Lung (tissue), 11 donors: ENCODE measurements at regions not wholly inside any gene's neighbourhood (a gene's known extent, or its start where the extent isn't known, plus 50 kb on each side); places are given as distances from the start of the nearest gene placed in this dataset.

Experiments used
- ATAC-seq: fragments of 200-7000 bp; cut with Tn5 transposase; one replicate; pipeline ENCODE4 v1.9.1; 2020; ENCODE audit warnings: moderate number of reproducible peaks; ENCODE audit not compliant: insufficient read depth, low FRiP score
- DNase-seq, 3 donors: peaks; one replicate each; pipeline ENCODE4 v3.0.0-alpha.2; 2013 to 2017
- H3K27ac ChIP-seq, 2 donors: one replicate each; pipeline ENCODE4 v1.5.1; 2013; ENCODE audit warnings: mild to moderate bottlenecking in 2 of 2, moderate library complexity in 2 of 2, control low read depth in 1 of 2, inconsistent platforms in 1 of 2, low read depth in 1 of 2, low read length in 1 of 2
- H3K27me3 ChIP-seq, 3 donors: one replicate each; pipeline ENCODE4 v1.5.1; 2013; ENCODE audit warnings: low read length in 2 of 3; ENCODE audit not compliant: control insufficient read depth in 3 of 3, insufficient read depth in 3 of 3
- H3K36me3 ChIP-seq, 4 donors: one replicate each; pipeline ENCODE4 v1.5.1; 2013; ENCODE audit warnings: low read length in 4 of 4, mild to moderate bottlenecking in 1 of 4, moderate library complexity in 1 of 4; ENCODE audit not compliant: control insufficient read depth in 4 of 4, insufficient read depth in 4 of 4
- H3K4me1 ChIP-seq, 5 donors: one replicate each; pipeline ENCODE4 v1.5.1; 2013; ENCODE audit warnings: low read length in 5 of 5, mild to moderate bottlenecking in 2 of 5, moderate library complexity in 1 of 5; ENCODE audit not compliant: control insufficient read depth in 5 of 5, insufficient read depth in 5 of 5
- H3K4me3 ChIP-seq: one replicate; pipeline ENCODE4 v1.5.1; 2013; ENCODE audit warnings: mild to moderate bottlenecking, control low read depth, moderate library complexity
- H3K9ac ChIP-seq, 2 donors: one replicate each; pipeline ENCODE4 v1.5.1; 2013; ENCODE audit warnings: low read length in 2 of 2, control low read depth in 1 of 2; ENCODE audit not compliant: insufficient read depth in 1 of 2
- H3K9me3 ChIP-seq, 4 donors: one replicate each; pipeline ENCODE4 v1.5.1; 2013; ENCODE audit warnings: low read length in 3 of 4, mild to moderate bottlenecking in 1 of 4, moderate library complexity in 1 of 4; ENCODE audit not compliant: control insufficient read depth in 4 of 4, insufficient read depth in 3 of 4
- CTCF ChIP-seq: IDR thresholded peaks from 2 replicates; pipeline ENCODE4 v1.5.1; 2012; ENCODE audit warnings: mild to moderate bottlenecking; ENCODE audit errors: control extremely low read depth, extremely low read depth
- WGBS, 2 donors: extraction: QIAGEN DNeasy Blood & Tissue Kit; methylation state at CpG; one replicate each; pipeline ENCODE4 v1.1.7; 2013; 5-methylcytosine and 5-hydroxymethylcytosine counted together
- donor health status: control.
- donor health status: control.
- donor health status: Bipolar disorder and iron deficiency.
- donor health status: healthy.
- donor health status: DM: yes; HTN: yes; CAD: no.

GRCh38 chr6:118722829-118723813 lies 71.7 kb upstream of the CEP85L start:
- no peak for ATAC-seq
- H3K27me3 ChIP-seq: no peaks in the 10 kb centered on the region
- H3K4me1 ChIP-seq: peaks cover 0 to 2% (median 2%) of the 10 kb centered on the region in 5 donors
- H3K4me3 ChIP-seq: no peak overlapping the region
- WGBS, 2 donors: 78 to 85% methylated on average over 8 of the region's 8 CpGs
- H3K9ac ChIP-seq: no peak overlapping the region
- no peaks in the 10 kb centered on the region for H3K9me3 ChIP-seq
- TF ChIP-seq CTCF: no peak
- DNase-seq: peak in 1 of 3 donors; percentile 15
- H3K36me3 ChIP-seq: no peaks in the 10 kb centered on the region
- no peak overlapping the region for H3K27ac ChIP-seq

GRCh38 chr6:118720125-118720473 lies 68.7 kb upstream of the CEP85L start:
- Histone ChIP-seq H3K27me3 (no peaks in the 10 kb centered on the region), H3K4me3 (no peak overlapping the region)

GRCh38 chr6:118719351-118720124 lies 68.1 kb upstream of the CEP85L start:
- TF ChIP-seq CTCF: no peak
- no peak overlapping the region for H3K9ac ChIP-seq

More at GRCh38 chr6:118720125-118720473, 68.7 kb upstream of the CEP85L start:
- Histone ChIP-seq H3K27ac (no peak overlapping the region), H3K36me3 (no peaks in the 10 kb centered on the region), H3K9me3 (no peaks in the 10 kb centered on the region), H3K9ac (no peak overlapping the region), H3K4me1 (peaks cover 0 to 2% (median 2%) of the 10 kb centered on the region in 5 donors)
- TF ChIP-seq CTCF: no peak
- ATAC-seq (no peak), DNase-seq (no peak)

More at GRCh38 chr6:118719351-118720124, 68.1 kb upstream of the CEP85L start:
- ATAC-seq (no peak), DNase-seq (peak in 1 of 3 donors; percentile 23)
- peaks cover 0 to 2% (median 2%) of the 10 kb centered on the region in 5 donors for H3K4me1 ChIP-seq
- 75 to 80% methylated on average over 6 of the region's 6 CpGs for WGBS, 2 donors
- H3K4me3 ChIP-seq: no peak overlapping the region
- no peak overlapping the region for H3K27ac ChIP-seq
- H3K36me3 ChIP-seq: no peaks in the 10 kb centered on the region
- no peaks in the 10 kb centered on the region for H3K9me3 ChIP-seq
- no peaks in the 10 kb centered on the region for H3K27me3 ChIP-seq
